ENCODE measurements at regions not wholly inside any gene's neighbourhood (a gene's known extent, or its start where the extent isn't known, plus 50 kb on each side); places are given as distances from the start of the nearest gene placed in this dataset.
"Not testable (repeated sequence)": the region's sequence is repeated elsewhere in the genome, so short reads cannot be mapped to it uniquely, and the experiment has no call there.

- no peak overlapping the region for H3K4me3 ChIP-seq (ENCODE audit: low read length)
- no peak overlapping the region for H3K4me2 ChIP-seq (ENCODE audit: low read length)
Measured at GRCh38 chr7:131826960-131827359, 270.5 kb upstream of the PODXL start.

GRCh38 chr7:131823961-131824440, 267.6 kb upstream of the PODXL start:
- H2AFZ ChIP-seq (ENCODE audit: low read depth, low read length); H3K9me3 ChIP-seq (ENCODE audit: insufficient read depth, low read length); H3K4me1 ChIP-seq (ENCODE audit: low read length); H3K79me2 ChIP-seq (ENCODE audit: low read length); H3K4me3 ChIP-seq (ENCODE audit: low read length); H3K36me3 ChIP-seq (replicated peaks; ENCODE audit: low read depth, low read length); H4K20me1 ChIP-seq (ENCODE audit: insufficient read depth, low read length); H3K9ac ChIP-seq (ENCODE audit: low read length); H3K4me2 ChIP-seq (ENCODE audit: low read length); H3K27me3 ChIP-seq (ENCODE audit: low read depth, low read length); H3K27ac ChIP-seq (ENCODE audit: low read length): not testable (repeated sequence)

More at GRCh38 chr7:131826960-131827359, 270.5 kb upstream of the PODXL start:
- Histone ChIP-seq H3K27me3 (ENCODE audit: low read depth, low read length) (peaks cover 5% of the 10 kb centered on the region; the same call in 1 of the 2 replicates), H3K79me2 (ENCODE audit: low read length) (no peaks in the 10 kb centered on the region), H3K36me3 (replicated peaks; ENCODE audit: low read depth, low read length) (no peaks in the 10 kb centered on the region), H2AFZ (ENCODE audit: low read depth, low read length) (no peak overlapping the region), H3K9me3 (ENCODE audit: insufficient read depth, low read length) (no peaks in the 10 kb centered on the region), H3K27ac (ENCODE audit: low read length) (no peak overlapping the region), H3K9ac (ENCODE audit: low read length) (no peak overlapping the region), H3K4me1 (ENCODE audit: low read length) (no peaks in the 10 kb centered on the region), H4K20me1 (ENCODE audit: insufficient read depth, low read length) (no peaks in the 10 kb centered on the region)
- TF ChIP-seq, protein P1, sequence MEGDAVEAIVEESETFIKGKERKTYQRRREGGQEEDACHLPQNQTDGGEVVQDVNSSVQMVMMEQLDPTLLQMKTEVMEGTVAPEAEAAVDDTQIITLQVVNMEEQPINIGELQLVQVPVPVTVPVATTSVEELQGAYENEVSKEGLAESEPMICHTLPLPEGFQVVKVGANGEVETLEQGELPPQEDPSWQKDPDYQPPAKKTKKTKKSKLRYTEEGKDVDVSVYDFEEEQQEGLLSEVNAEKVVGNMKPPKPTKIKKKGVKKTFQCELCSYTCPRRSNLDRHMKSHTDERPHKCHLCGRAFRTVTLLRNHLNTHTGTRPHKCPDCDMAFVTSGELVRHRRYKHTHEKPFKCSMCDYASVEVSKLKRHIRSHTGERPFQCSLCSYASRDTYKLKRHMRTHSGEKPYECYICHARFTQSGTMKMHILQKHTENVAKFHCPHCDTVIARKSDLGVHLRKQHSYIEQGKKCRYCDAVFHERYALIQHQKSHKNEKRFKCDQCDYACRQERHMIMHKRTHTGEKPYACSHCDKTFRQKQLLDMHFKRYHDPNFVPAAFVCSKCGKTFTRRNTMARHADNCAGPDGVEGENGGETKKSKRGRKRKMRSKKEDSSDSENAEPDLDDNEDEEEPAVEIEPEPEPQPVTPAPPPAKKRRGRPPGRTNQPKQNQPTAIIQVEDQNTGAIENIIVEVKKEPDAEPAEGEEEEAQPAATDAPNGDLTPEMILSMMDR (IDR thresholded peaks at IDR 0.05; ENCODE audit: low read depth, low read length) = no peak
- TF ChIP-seq EZH2phosphoT487 (IDR thresholded peaks at IDR 0.05; ENCODE audit: low read depth) = no peak

GRCh38 chr7:131819891-131820290, 263.5 kb upstream of the PODXL start:
- H3K4me2 ChIP-seq (ENCODE audit: low read length) = no peak overlapping the region
- no peak overlapping the region for H3K27ac ChIP-seq (ENCODE audit: low read length)
- no peaks in the 10 kb centered on the region for H3K79me2 ChIP-seq (ENCODE audit: low read length)
- TF ChIP-seq, protein P1 (IDR thresholded peaks at IDR 0.05; ENCODE audit: low read depth, low read length) = no peak
- TF ChIP-seq EZH2phosphoT487 (IDR thresholded peaks at IDR 0.05; ENCODE audit: low read depth) = no peak
- H3K36me3 ChIP-seq (replicated peaks; ENCODE audit: low read depth, low read length) = no peaks in the 10 kb centered on the region
- H3K9ac ChIP-seq (ENCODE audit: low read length) = no peak overlapping the region
- no peak overlapping the region for H2AFZ ChIP-seq (ENCODE audit: low read depth, low read length)
- H3K9me3 ChIP-seq (ENCODE audit: insufficient read depth, low read length) = no peaks in the 10 kb centered on the region
- H3K27me3 ChIP-seq (ENCODE audit: low read depth, low read length) = peaks cover 16% of the 10 kb centered on the region
- H4K20me1 ChIP-seq (ENCODE audit: insufficient read depth, low read length) = no peaks in the 10 kb centered on the region
- H3K4me3 ChIP-seq (ENCODE audit: low read length) = no peak overlapping the region
- H3K4me1 ChIP-seq (ENCODE audit: low read length) = no peaks in the 10 kb centered on the region

GRCh38 chr7:131816391-131817007, 260.1 kb upstream of the PODXL start:
- TF ChIP-seq EZH2phosphoT487 (IDR thresholded peaks at IDR 0.05; ENCODE audit: low read depth) = no peak
- TF ChIP-seq, protein P1 (IDR thresholded peaks at IDR 0.05; ENCODE audit: low read depth, low read length) = no peak
- Histone ChIP-seq H3K36me3 (replicated peaks; ENCODE audit: low read depth, low read length) (no peaks in the 10 kb centered on the region), H3K9me3 (ENCODE audit: insufficient read depth, low read length) (no peaks in the 10 kb centered on the region), H3K4me2 (ENCODE audit: low read length) (no peak overlapping the region), H2AFZ (ENCODE audit: low read depth, low read length) (no peak overlapping the region), H3K4me1 (ENCODE audit: low read length) (no peaks in the 10 kb centered on the region), H3K27ac (ENCODE audit: low read length) (no peak overlapping the region), H3K79me2 (ENCODE audit: low read length) (no peaks in the 10 kb centered on the region), H3K9ac (ENCODE audit: low read length) (no peak overlapping the region), H4K20me1 (ENCODE audit: insufficient read depth, low read length) (no peaks in the 10 kb centered on the region), H3K4me3 (ENCODE audit: low read length) (no peak overlapping the region), H3K27me3 (ENCODE audit: low read depth, low read length) (peaks cover 22% of the 10 kb centered on the region)

Data from OCI-LY3 (cell line).